ENCODE measurements at regions not wholly inside any gene's neighbourhood (a gene's known extent, or its start where the extent isn't known, plus 50 kb on each side); places are given as distances from the start of the nearest gene placed in this dataset.

GRCh38 chr22:47294222-47294532 is 531.7 kb downstream of the TBC1D22A start:
- H3K4me2 ChIP-seq (ENCODE audit: low read depth, low read length, poor library complexity, severe bottlenecking), result no peak overlapping the region
- no peaks in the 10 kb centered on the region for H3K36me3 ChIP-seq (ENCODE audit: low read length)
- no peaks in the 10 kb centered on the region for H4K20me1 ChIP-seq (ENCODE audit: low read depth, low read length)
- H2AFZ ChIP-seq (ENCODE audit: low read depth, low read length, severe bottlenecking), result no peak overlapping the region
- no peak for TF ChIP-seq EZH2phosphoT487 (conservative IDR thresholded peaks at IDR 0.05; ENCODE audit: low read length)
- TF ChIP-seq CTCF (IDR thresholded peaks at IDR 0.05; ENCODE audit: insufficient read depth, low read length, poor library complexity, severe bottlenecking), result no peak
- H3K9me2 ChIP-seq (replicated peaks; ENCODE audit: insufficient read depth, low read length), result no peaks in the 10 kb centered on the region
- H3K4me3 ChIP-seq (ENCODE audit: insufficient read depth, low read length, poor library complexity, severe bottlenecking), result no peak overlapping the region
- no peak overlapping the region for H3K9ac ChIP-seq (ENCODE audit: low read length)
- no peaks in the 10 kb centered on the region for H3K9me3 ChIP-seq (ENCODE audit: insufficient read depth, low read length)
- no peak overlapping the region for H3K27ac ChIP-seq (ENCODE audit: low read depth, low read length)
- no peaks in the 10 kb centered on the region for H3K27me3 ChIP-seq (ENCODE audit: low read length)
- H3K79me2 ChIP-seq (ENCODE audit: insufficient read depth, low read length), result no peaks in the 10 kb centered on the region
- H3F3A ChIP-seq (ENCODE audit: insufficient read depth), result no peaks in the 10 kb centered on the region

- Histone ChIP-seq H3K4me2 (ENCODE audit: low read depth, low read length, poor library complexity, severe bottlenecking) (no peak overlapping the region), H3K27me3 (ENCODE audit: low read length) (no peaks in the 10 kb centered on the region), H4K20me1 (ENCODE audit: low read depth, low read length) (no peaks in the 10 kb centered on the region), H3K79me2 (ENCODE audit: insufficient read depth, low read length) (no peaks in the 10 kb centered on the region), H3F3A (ENCODE audit: insufficient read depth) (no peaks in the 10 kb centered on the region), H3K27ac (ENCODE audit: low read depth, low read length) (no peak overlapping the region), H2AFZ (ENCODE audit: low read depth, low read length, severe bottlenecking) (no peak overlapping the region), H3K4me3 (ENCODE audit: insufficient read depth, low read length, poor library complexity, severe bottlenecking) (no peak overlapping the region), H3K9me3 (ENCODE audit: insufficient read depth, low read length) (no peaks in the 10 kb centered on the region), H3K9me2 (replicated peaks; ENCODE audit: insufficient read depth, low read length) (no peaks in the 10 kb centered on the region), H3K9ac (ENCODE audit: low read length) (no peak overlapping the region), H3K36me3 (ENCODE audit: low read length) (no peaks in the 10 kb centered on the region)
- TF ChIP-seq CTCF (IDR thresholded peaks at IDR 0.05; ENCODE audit: insufficient read depth, low read length, poor library complexity, severe bottlenecking) (no peak), EZH2phosphoT487 (conservative IDR thresholded peaks at IDR 0.05; ENCODE audit: low read length) (no peak)
Observed at GRCh38 chr22:47293368-47294221, 531.1 kb downstream of the TBC1D22A start.

- no peaks in the 10 kb centered on the region for H3K9me2 ChIP-seq (replicated peaks; ENCODE audit: insufficient read depth, low read length)
- no peaks in the 10 kb centered on the region for H4K20me1 ChIP-seq (ENCODE audit: low read depth, low read length)
- no peak overlapping the region for H3K4me2 ChIP-seq (ENCODE audit: low read depth, low read length, poor library complexity, severe bottlenecking)
- no peaks in the 10 kb centered on the region for H3K79me2 ChIP-seq (ENCODE audit: insufficient read depth, low read length)
- no peak overlapping the region for H3K9ac ChIP-seq (ENCODE audit: low read length)
- H3K27me3 ChIP-seq (ENCODE audit: low read length), result no peaks in the 10 kb centered on the region
- no peaks in the 10 kb centered on the region for H3F3A ChIP-seq (ENCODE audit: insufficient read depth)
- TF ChIP-seq CTCF (IDR thresholded peaks at IDR 0.05; ENCODE audit: insufficient read depth, low read length, poor library complexity, severe bottlenecking) (no peak), EZH2phosphoT487 (conservative IDR thresholded peaks at IDR 0.05; ENCODE audit: low read length) (no peak)
- H2AFZ ChIP-seq (ENCODE audit: low read depth, low read length, severe bottlenecking), result no peak overlapping the region
- no peak overlapping the region for H3K27ac ChIP-seq (ENCODE audit: low read depth, low read length)
- no peaks in the 10 kb centered on the region for H3K36me3 ChIP-seq (ENCODE audit: low read length)
- H3K4me3 ChIP-seq (ENCODE audit: insufficient read depth, low read length, poor library complexity, severe bottlenecking), result no peak overlapping the region
- H3K9me3 ChIP-seq (ENCODE audit: insufficient read depth, low read length), result no peaks in the 10 kb centered on the region
Observed at GRCh38 chr22:47292546-47293320, 530.3 kb downstream of the TBC1D22A start.
